NCI-H128 (cell line): ENCODE measurements at regions not wholly inside any gene's neighbourhood (a gene's known extent, or its start where the extent isn't known, plus 50 kb on each side); places are given as distances from the start of the nearest gene placed in this dataset.

Source experiments
- DNase-seq: peaks from one replicate; lab custom pipeline; 2025; ENCODE audit not compliant: unreplicated experiment; lab: John Stamatoyannopoulos, UW

- DNase-seq: no peak
Measured at GRCh38 chr5:124648902-124649467, 97.5 kb downstream of the ZNF608 start.

- DNase-seq: no peak
Measured at GRCh38 chr5:124647352-124647751, 99.1 kb downstream of the ZNF608 start.

- DNase-seq: no peak
Measured at GRCh38 chr5:124645396-124645795, 101.0 kb downstream of the ZNF608 start.

GRCh38 chr5:124644582-124644981 is 101.9 kb downstream of the ZNF608 start:
- DNase-seq: no peak

- DNase-seq: no peak
Measured at GRCh38 chr5:124644138-124644537, 102.3 kb downstream of the ZNF608 start.

- no peak for DNase-seq
Measured at GRCh38 chr5:124643336-124643735, 103.1 kb downstream of the ZNF608 start.

GRCh38 chr5:124642151-124642550 is 104.3 kb downstream of the ZNF608 start:
- DNase-seq: no peak

- no peak for DNase-seq
Measured at GRCh38 chr5:124641154-124641792, 105.2 kb downstream of the ZNF608 start.

GRCh38 chr5:124639095-124639665 is 107.3 kb downstream of the ZNF608 start:
- no peak for DNase-seq

- no peak for DNase-seq
Measured at GRCh38 chr5:124637011-124637410, 109.4 kb downstream of the ZNF608 start.

- no peak for DNase-seq
Measured at GRCh38 chr5:124634741-124635323, 111.6 kb downstream of the ZNF608 start.

- no peak for DNase-seq
Measured at GRCh38 chr5:124634228-124634739, 112.2 kb downstream of the ZNF608 start.

- DNase-seq: no peak
Measured at GRCh38 chr5:124633209-124633608, 113.2 kb downstream of the ZNF608 start.

- DNase-seq: no peak
Measured at GRCh38 chr5:124631874-124632550, 114.4 kb downstream of the ZNF608 start.

- DNase-seq: no peak
Measured at GRCh38 chr5:124630767-124631704, 115.4 kb downstream of the ZNF608 start.

- DNase-seq: no peak
Measured at GRCh38 chr5:124628721-124629596, 117.5 kb downstream of the ZNF608 start.

- no peak for DNase-seq
Measured at GRCh38 chr5:124627815-124628595, 118.4 kb downstream of the ZNF608 start.

- no peak for DNase-seq
Measured at GRCh38 chr5:124626053-124626452, 120.4 kb downstream of the ZNF608 start.

- DNase-seq: no peak
Measured at GRCh38 chr5:124623265-124623664, 123.2 kb downstream of the ZNF608 start.
